ENCODE measurements at regions not wholly inside any gene's neighbourhood (a gene's known extent, or its start where the extent isn't known, plus 50 kb on each side); places are given as distances from the start of the nearest gene placed in this dataset.
"Not testable (repeated sequence)": the region's sequence is repeated elsewhere in the genome, so short reads cannot be mapped to it uniquely, and the experiment has no call there.

DNA sequence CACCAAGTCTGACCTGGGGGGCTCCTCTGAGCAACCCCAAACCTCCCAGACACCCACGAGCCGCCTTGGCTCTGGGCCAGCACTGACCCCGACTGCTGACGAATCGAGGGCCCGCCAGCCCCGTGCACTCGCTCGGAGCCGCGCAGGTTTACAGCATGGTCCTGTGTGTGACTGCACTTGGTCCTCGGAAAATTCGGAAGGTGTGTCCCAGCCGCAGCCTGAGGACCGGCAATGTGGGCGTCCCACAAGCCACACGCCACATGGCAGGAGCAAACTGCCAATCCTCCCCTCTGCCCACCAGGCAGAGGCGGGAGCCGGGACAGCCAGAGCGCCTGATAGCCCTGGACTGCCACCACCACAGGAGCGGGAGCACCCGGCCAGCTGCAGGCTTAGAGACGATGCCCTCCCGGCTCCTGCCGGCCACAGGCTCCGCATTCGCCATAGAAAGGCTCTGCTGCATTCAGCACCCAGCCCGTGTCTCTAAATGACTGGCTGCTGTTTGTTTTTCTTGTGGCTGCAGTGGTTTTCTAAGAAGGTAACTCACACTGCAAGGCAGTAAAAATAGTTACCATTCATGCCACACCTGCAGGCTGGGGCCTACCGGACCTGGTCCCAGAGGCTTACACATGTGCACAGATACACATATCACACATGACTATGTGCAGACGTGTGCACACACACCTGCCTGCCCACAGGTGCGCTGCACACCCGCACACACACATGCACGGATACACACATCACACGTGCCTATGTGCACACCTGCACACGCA, 5415.3 kb upstream of the TPTE start:
- DNase-seq = not testable (repeated sequence)

- not testable (repeated sequence) for DNase-seq
These were observed 5414.5 kb upstream of the TPTE start for GRCh38 chr21:5106767-5107464.

GRCh38 chr21:5107637-5108036, 5413.7 kb upstream of the TPTE start:
- not testable (repeated sequence) for DNase-seq

DNA sequence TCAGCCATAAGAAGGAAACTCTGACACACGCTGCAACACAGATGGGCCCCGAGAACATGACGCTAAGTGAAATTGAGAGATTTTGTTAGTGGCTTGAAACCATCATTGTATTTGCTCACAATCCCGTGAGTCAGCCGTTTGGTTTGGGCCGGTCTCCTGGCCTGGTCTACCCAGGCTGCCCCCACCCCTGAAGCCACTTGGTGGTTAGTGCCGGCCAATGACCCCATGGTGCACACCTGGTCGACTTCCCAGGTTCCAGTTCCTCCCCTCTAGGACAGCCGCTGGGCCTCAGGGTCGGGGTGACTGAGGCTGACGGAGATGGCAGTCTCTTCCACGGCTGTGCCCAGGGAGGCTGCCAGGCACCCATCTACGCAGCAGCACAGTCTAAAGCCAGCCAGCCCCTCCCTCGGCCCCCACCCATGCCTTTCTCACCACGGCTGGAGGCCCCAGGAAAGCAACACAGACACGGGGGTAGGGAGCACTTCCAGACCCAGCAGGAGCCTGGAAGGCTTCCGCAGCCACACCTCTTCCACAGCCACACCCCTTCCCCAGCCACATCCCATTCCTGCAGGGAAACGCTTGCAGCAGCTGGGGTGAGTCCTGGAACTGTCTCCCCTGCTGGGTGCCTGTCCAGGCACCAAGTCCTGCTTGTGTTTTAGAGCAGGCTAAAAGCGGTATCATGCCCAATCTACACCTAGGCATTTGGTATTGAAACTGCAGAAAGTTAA, 5413.2 kb upstream of the TPTE start:
- not testable (repeated sequence) for DNase-seq

GRCh38 chr21:5111197-5111596, 5410.2 kb upstream of the TPTE start:
- DNase-seq = not testable (repeated sequence)

DNA sequence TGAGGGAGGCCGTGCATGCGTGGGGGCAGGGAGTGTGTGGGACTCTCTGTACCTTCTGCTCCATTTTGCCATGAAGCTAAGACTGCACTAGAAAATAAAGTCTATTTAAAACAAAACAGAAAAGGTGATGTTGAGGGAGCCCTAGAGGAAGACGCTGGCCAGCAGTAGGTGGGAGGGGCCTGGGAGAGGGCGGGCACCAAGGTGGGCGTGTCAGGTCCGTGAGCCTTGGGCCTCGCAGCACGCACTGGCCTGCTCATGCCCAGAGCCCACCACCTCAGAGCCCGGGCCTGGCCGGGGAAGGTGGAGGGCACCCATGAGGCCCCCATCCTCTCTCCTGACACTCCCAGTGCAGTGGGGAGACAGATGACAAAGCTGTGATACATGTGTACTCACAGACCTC, 5408.3 kb upstream of the TPTE start:
- DNase-seq = not testable (repeated sequence)

GRCh38 chr21:5114468-5114867, 5406.9 kb upstream of the TPTE start:
- DNase-seq = not testable (repeated sequence)

GRCh38 chr21:5114893-5115645, 5406.3 kb upstream of the TPTE start:
- DNase-seq = not testable (repeated sequence)

- peak; percentile 56 for DNase-seq
These were observed 5405.6 kb upstream of the TPTE start for GRCh38 chr21:5115646-5116343.

GRCh38 chr21:5116344-5117123, 5404.8 kb upstream of the TPTE start:
- not testable (repeated sequence) for DNase-seq

DNA sequence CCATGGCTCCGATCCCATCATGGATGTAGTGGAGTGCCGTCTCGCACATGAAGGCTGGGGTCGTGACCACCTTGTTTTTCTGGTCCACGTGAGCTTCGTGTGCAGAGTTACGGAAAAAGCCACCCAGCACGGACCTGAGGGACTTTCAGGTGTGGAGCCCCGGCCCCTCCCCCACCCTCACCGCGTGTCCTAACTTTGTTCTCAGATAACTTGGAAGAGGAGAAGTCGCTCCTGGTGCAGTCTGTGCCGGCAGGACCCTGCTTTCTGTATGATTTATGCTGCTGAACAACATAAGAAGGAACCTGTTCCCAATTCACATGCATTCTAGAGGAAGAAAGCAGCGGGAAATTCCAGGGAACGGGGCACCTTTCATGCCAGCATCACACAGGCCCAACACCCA, 5404.2 kb upstream of the TPTE start:
- DNase-seq = not testable (repeated sequence)

- DNase-seq = peak; percentile 46
These were observed 5403.6 kb upstream of the TPTE start for GRCh38 chr21:5117666-5118295.

GRCh38 chr21:5118296-5118679, 5403.1 kb upstream of the TPTE start:
- DNase-seq = peak; percentile 79

DNA sequence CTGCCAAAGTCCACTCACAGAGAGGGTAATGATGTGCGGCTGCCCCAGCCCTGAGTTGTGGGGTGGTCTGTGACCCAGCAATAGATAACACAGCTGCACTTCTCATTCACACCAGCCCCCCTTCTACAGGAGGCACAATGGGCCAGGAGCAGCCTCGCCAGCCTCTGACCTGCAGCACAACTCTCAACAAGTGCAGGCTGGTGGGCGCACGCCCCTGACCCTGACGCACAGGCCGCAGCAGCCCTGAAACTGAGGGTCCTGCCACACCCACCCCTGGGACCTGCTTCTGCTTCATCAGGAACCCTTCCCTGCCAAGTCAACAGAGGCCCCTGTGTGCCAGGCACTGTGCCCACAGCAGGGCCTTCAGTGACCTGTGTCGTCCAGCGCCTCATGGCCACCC, 5402.2 kb upstream of the TPTE start:
- not testable (repeated sequence) for DNase-seq

DNA sequence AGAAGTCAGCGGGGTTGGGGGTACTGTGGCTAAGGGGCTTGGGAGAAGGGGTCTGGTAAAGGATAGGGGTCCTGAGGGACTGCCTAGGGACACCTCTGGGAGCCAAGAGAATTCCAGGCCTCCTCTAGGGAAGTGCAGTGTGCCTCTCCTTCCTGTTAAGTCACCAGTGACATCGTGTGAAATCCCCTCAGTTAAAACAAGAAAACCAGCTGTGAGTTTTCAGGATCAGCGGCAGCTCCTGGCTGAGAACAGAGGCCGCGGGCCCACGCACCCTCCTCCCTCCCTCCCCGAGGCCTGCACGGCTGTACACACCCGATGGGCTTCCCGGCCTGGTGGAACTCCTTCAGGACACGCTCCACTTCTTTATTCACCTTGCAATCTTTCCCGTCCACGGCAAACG, 5400.0 kb upstream of the TPTE start:
- DNase-seq = not testable (repeated sequence)

- not testable (repeated sequence) for DNase-seq
These were observed 5399.5 kb upstream of the TPTE start for GRCh38 chr21:5121849-5122248.

- peak; percentile 82 for DNase-seq
These were observed 5397.7 kb upstream of the TPTE start for GRCh38 chr21:5123655-5124054.

DNA sequence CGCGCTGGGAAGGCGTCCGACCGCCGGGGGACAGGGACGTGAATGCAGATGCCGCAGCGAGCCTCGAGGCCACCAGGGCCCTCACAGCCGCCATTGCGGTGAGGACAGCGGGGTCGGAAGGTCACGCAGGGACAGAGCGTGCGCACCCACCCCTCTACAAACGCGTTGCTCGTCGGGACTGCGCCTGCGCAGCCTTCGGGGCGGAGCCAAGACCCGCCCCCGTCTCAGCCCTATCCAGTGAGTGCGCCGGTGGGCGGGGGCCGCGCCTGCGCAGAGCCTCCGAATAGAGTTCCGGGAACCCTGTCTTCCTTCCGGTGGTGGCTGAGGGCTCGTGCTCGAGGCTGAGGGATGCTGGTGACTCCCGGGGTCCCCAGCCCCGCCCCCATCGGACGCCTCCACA, 5393.1 kb upstream of the TPTE start:
- DNase-seq = peak; percentile 98

DNA sequence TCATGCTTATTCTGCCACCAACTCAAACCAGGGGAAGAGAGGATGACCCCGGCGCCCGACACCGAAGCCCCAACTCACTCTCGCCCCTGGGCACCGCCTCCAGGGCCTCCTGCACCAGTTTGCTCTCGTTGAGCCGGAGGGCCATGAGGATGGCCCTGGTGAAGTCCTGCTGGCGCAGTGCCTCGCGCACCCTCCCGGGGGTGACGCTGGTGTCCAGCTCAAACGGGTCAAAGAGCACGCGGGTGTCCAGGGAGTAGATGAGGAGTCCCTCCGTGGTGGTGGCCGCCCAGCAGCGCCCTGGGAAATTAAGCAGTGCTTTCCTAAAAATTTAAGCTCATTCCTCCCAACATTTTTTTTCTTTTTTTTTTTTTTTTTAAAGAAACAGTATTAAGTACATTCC, 5387.6 kb upstream of the TPTE start:
- DNase-seq = not testable (repeated sequence)

DNA sequence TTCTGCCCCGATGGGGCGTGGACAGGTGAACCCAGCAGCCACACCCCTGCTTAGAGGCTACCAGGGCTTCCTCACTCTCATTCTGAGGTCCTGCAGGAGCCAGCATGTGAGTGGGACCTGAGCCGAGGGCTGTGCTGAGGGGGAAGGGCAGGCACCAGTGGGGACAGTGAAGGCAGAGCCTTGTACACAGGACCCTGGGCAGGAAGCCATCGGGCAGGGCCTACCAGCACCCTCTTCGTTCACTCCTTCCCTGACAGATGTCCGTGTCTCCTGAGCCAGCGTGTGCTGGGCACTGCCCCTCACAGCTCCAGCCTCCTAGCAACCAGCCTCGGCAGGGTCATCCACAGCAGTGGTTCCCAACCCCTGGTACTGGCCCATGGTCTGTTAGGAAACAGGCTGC, 5385.0 kb upstream of the TPTE start:
- DNase-seq = not testable (repeated sequence)

DNA sequence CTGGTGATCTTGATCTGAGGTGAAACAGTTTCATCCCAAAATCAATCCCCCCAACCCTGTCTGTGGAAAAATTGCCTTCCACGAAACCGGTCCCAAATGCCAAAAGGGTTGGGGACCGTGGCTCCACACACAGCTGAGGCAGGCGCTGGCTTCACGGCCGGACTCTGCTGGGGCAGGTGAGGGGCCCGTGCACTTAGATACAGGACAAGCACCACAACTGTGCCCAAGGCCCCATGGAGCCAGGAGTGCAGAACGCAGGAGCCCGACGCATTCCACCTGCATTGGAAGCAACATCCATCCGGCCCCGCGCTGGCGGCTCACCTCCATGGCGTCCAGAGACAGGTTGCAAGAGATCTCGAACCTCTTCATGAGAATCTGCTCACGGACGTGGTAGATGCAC, 5384.4 kb upstream of the TPTE start:
- not testable (repeated sequence) for DNase-seq
